Ascending aorta (tissue), 2 donors: ENCODE measurements at regions not wholly inside any gene's neighbourhood (a gene's known extent, or its start where the extent isn't known, plus 50 kb on each side); places are given as distances from the start of the nearest gene placed in this dataset.

Source experiments
- DNase-seq, 2 donors: peaks; one replicate each; pipeline ENCODE4 v3.0.0-alpha.2; 2019; ENCODE audit warnings: low spot score in 2 of 2
- H3K27ac ChIP-seq, 2 donors: fragments of 200-600 bp; sonication (generic); one replicate each; pipeline ENCODE4 v1.5.1; 2016 to 2017; ENCODE audit warnings: mild to moderate bottlenecking in 1 of 2
- H3K27me3 ChIP-seq: fragments of 200-600 bp; sonication (generic); one replicate; pipeline ENCODE4 v1.5.1; 2017
- H3K36me3 ChIP-seq, 2 donors: fragments of 200-600 bp; sonication (generic); one replicate each; pipeline ENCODE4 v1.5.1; 2016
- H3K4me1 ChIP-seq, 2 donors: fragments of 200-600 bp; sonication (generic); one replicate each; pipeline ENCODE4 v1.5.1; 2016 to 2017; ENCODE audit warnings: mild to moderate bottlenecking in 1 of 2
- H3K4me3 ChIP-seq, 2 donors: fragments of 200-600 bp; sonication (generic); one replicate each; pipeline ENCODE4 v1.5.1; 2016 to 2017; ENCODE audit warnings: mild to moderate bottlenecking in 1 of 2
- H3K9me3 ChIP-seq, 2 donors: fragments of 200-600 bp; sonication (generic); one replicate each; pipeline ENCODE4 v1.5.1; 2016
- CTCF ChIP-seq, 3 experiments: fragments of 200-600 bp in 2 of 3; fragments of 450-650 bp in 1 of 3; sonication (generic) in 2 of 3; IDR thresholded peaks; one replicate each; pipeline ENCODE4 v1.5.1; 2016 to 2019; ENCODE audit warnings: antibody characterized with exemption in 3 of 3, mild to moderate bottlenecking in 1 of 3, moderate library complexity in 1 of 3
- intact Hi-C: fragments of 100-400 bp; cut with DNase I; formaldehyde crosslinking; loops from one replicate; pipeline ENCODE4 v1.15.1; 2023

- intact Hi-C loops: no loop called here
- H3K9me3 ChIP-seq: no peaks in the 10 kb centered on the region
- H3K4me3 ChIP-seq: no peak overlapping the region
- TF ChIP-seq CTCF (IDR thresholded peaks at IDR 0.05): no peak
- no peaks in the 10 kb centered on the region for H3K27me3 ChIP-seq
- no peak overlapping the region for H3K27ac ChIP-seq
- H3K4me1 ChIP-seq: no peaks in the 10 kb centered on the region
- DNase-seq: no peak
- no peaks in the 10 kb centered on the region for H3K36me3 ChIP-seq
Observed at GRCh38 chr20:4567170-4567569, 119.1 kb upstream of the PRNP start.

GRCh38 chr20:4563534-4563933 lies 122.7 kb upstream of the PRNP start:
- H3K4me3 ChIP-seq: no peak overlapping the region
- no peak for TF ChIP-seq CTCF (IDR thresholded peaks at IDR 0.05)
- no peak for DNase-seq
- H3K27ac ChIP-seq: no peak overlapping the region
- no peaks in the 10 kb centered on the region for H3K4me1 ChIP-seq
- H3K9me3 ChIP-seq: peaks cover 0 to 6% of the 10 kb centered on the region in 2 donors
- H3K27me3 ChIP-seq: no peaks in the 10 kb centered on the region
- intact Hi-C loops: no loop called here
- no peaks in the 10 kb centered on the region for H3K36me3 ChIP-seq

GRCh38 chr20:4563031-4563430 lies 123.2 kb upstream of the PRNP start:
- intact Hi-C loops: no loop called here
- no peak for DNase-seq
- Histone ChIP-seq H3K27me3 (no peaks in the 10 kb centered on the region), H3K4me1 (no peaks in the 10 kb centered on the region), H3K9me3 (peaks cover 0 to 8% of the 10 kb centered on the region in 2 donors), H3K4me3 (no peak overlapping the region), H3K36me3 (no peaks in the 10 kb centered on the region), H3K27ac (no peak overlapping the region)
- no peak for TF ChIP-seq CTCF (IDR thresholded peaks at IDR 0.05)

- no peak for TF ChIP-seq CTCF (IDR thresholded peaks at IDR 0.05)
- no peak overlapping the region for H3K27ac ChIP-seq
- no peak overlapping the region for H3K4me3 ChIP-seq
- no peak for DNase-seq
- H3K9me3 ChIP-seq: peaks cover 0 to 8% of the 10 kb centered on the region in 2 donors
- no peaks in the 10 kb centered on the region for H3K36me3 ChIP-seq
- no peaks in the 10 kb centered on the region for H3K27me3 ChIP-seq
- no peaks in the 10 kb centered on the region for H3K4me1 ChIP-seq
- intact Hi-C loops: no loop called here
Observed at GRCh38 chr20:4560667-4561066, 125.6 kb upstream of the PRNP start.

GRCh38 chr20:4559906-4560305 lies 126.3 kb upstream of the PRNP start:
- Histone ChIP-seq H3K4me1 (no peaks in the 10 kb centered on the region), H3K9me3 (peaks cover 0 to 8% of the 10 kb centered on the region in 2 donors), H3K27ac (no peak overlapping the region), H3K4me3 (no peak overlapping the region), H3K36me3 (no peaks in the 10 kb centered on the region), H3K27me3 (no peaks in the 10 kb centered on the region)
- DNase-seq: no peak
- TF ChIP-seq CTCF (IDR thresholded peaks at IDR 0.05): no peak
- intact Hi-C loops: no loop called here

- Histone ChIP-seq H3K27ac (no peak overlapping the region), H3K4me1 (no peaks in the 10 kb centered on the region), H3K9me3 (peaks cover 0 to 8% of the 10 kb centered on the region in 2 donors), H3K27me3 (no peaks in the 10 kb centered on the region), H3K4me3 (no peak overlapping the region), H3K36me3 (no peaks in the 10 kb centered on the region)
- no peak for DNase-seq
- no peak for TF ChIP-seq CTCF (IDR thresholded peaks at IDR 0.05)
- intact Hi-C loops: no loop called here
Observed at GRCh38 chr20:4559106-4559505, 127.2 kb upstream of the PRNP start.
